ENCODE measurements at regions not wholly inside any gene's neighbourhood (a gene's known extent, or its start where the extent isn't known, plus 50 kb on each side); places are given as distances from the start of the nearest gene placed in this dataset.

DNA sequence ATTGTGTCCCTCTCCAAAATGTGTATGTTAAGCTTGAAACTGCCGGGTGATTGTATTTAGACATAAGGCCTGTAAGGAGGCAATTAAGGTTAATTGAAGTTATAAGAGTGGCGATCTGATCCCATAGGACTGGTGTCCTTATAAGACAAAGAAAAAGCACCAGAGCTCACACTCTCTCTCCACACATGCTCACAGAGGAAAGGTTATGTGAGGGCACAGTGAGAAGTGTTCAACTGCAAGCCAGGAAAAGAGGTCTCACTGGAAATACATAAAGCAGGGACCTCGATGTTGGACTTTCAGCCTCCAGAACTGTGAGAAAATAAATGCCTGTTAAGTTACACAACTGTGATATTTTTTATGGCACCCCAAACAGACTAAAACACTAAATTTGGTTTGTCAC lies 1233.8 kb upstream of the CNTN5 start:
- no peaks in the 10 kb centered on the region for H3K4me1 Mint-ChIP-seq
- H3K36me3 Mint-ChIP-seq (ENCODE audit: low read depth), result peaks cover 42% of the 10 kb centered on the region
- no peak overlapping the region for H2AFZ ChIP-seq
- 0 out of 2 replicates have a peak, but pooled peaks cover 3% of the 10 kb centered on the region for H3K9me2 ChIP-seq (ENCODE audit: insufficient read depth)
- H3K9me3 Mint-ChIP-seq, result peaks cover 56% of the 10 kb centered on the region
- no peaks in the 10 kb centered on the region for H3K79me2 ChIP-seq (replicated peaks; ENCODE audit: insufficient read depth)
- H3K4me1 ChIP-seq (ENCODE audit: insufficient read depth), result no peaks in the 10 kb centered on the region
- no peak overlapping the region for H3K4me3 ChIP-seq
- DNase-seq (ENCODE audit: low spot score), result no peak
- no peak overlapping the region for H3K4me3 Mint-ChIP-seq
- peaks cover 5% of the 10 kb centered on the region for H3K27me3 Mint-ChIP-seq (ENCODE audit: insufficient read depth, low read depth, poor library complexity)
- TF ChIP-seq, protein P1, sequence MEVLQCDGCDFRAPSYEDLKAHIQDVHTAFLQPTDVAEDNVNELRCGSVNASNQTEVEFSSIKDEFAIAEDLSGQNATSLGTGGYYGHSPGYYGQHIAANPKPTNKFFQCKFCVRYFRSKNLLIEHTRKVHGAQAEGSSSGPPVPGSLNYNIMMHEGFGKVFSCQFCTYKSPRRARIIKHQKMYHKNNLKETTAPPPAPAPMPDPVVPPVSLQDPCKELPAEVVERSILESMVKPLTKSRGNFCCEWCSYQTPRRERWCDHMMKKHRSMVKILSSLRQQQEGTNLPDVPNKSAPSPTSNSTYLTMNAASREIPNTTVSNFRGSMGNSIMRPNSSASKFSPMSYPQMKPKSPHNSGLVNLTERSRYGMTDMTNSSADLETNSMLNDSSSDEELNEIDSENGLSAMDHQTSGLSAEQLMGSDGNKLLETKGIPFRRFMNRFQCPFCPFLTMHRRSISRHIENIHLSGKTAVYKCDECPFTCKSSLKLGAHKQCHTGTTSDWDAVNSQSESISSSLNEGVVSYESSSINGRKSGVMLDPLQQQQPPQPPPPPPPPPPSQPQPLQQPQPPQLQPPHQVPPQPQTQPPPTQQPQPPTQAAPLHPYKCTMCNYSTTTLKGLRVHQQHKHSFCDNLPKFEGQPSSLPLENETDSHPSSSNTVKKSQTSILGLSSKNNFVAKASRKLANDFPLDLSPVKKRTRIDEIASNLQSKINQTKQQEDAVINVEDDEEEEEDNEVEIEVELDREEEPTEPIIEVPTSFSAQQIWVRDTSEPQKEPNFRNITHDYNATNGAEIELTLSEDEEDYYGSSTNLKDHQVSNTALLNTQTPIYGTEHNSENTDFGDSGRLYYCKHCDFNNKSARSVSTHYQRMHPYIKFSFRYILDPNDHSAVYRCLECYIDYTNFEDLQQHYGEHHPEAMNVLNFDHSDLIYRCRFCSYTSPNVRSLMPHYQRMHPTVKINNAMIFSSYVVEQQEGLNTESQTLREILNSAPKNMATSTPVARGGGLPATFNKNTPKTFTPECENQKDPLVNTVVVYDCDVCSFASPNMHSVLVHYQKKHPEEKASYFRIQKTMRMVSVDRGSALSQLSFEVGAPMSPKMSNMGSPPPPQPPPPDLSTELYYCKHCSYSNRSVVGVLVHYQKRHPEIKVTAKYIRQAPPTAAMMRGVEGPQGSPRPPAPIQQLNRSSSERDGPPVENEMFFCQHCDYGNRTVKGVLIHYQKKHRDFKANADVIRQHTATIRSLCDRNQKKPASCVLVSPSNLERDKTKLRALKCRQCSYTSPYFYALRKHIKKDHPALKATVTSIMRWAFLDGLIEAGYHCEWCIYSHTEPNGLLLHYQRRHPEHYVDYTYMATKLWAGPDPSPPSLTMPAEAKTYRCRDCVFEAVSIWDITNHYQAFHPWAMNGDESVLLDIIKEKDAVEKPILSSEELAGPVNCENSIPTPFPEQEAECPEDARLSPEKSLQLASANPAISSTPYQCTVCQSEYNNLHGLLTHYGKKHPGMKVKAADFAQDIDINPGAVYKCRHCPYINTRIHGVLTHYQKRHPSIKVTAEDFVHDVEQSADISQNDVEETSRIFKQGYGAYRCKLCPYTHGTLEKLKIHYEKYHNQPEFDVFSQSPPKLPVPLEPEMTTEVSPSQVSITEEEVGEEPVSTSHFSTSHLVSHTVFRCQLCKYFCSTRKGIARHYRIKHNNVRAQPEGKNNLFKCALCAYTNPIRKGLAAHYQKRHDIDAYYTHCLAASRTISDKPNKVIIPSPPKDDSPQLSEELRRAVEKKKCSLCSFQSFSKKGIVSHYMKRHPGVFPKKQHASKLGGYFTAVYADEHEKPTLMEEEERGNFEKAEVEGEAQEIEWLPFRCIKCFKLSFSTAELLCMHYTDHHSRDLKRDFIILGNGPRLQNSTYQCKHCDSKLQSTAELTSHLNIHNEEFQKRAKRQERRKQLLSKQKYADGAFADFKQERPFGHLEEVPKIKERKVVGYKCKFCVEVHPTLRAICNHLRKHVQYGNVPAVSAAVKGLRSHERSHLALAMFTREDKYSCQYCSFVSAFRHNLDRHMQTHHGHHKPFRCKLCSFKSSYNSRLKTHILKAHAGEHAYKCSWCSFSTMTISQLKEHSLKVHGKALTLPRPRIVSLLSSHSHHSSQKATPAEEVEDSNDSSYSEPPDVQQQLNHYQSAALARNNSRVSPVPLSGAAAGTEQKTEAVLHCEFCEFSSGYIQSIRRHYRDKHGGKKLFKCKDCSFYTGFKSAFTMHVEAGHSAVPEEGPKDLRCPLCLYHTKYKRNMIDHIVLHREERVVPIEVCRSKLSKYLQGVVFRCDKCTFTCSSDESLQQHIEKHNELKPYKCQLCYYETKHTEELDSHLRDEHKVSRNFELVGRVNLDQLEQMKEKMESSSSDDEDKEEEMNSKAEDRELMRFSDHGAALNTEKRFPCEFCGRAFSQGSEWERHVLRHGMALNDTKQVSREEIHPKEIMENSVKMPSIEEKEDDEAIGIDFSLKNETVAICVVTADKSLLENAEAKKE (CRISPR knock-in tag; IDR thresholded peaks at IDR 0.05), result no peak
- no peak for TF ChIP-seq EZH2 (IDR thresholded peaks at IDR 0.05; ENCODE audit: low read depth, unreplicated experiment)
- no peak for TF ChIP-seq ZNF114 (CRISPR knock-in tag; IDR thresholded peaks at IDR 0.05)
- no peak for TF ChIP-seq ZNF331 (CRISPR knock-in tag; IDR thresholded peaks at IDR 0.05; ENCODE audit: low read depth)
- TF ChIP-seq EZH2phosphoT487 (IDR thresholded peaks at IDR 0.05; ENCODE audit: unreplicated experiment), result no peak
- TF ChIP-seq JUNB (IDR thresholded peaks at IDR 0.05; ENCODE audit: unreplicated experiment), result no peak
- TF ChIP-seq POLR2AphosphoS5 (IDR thresholded peaks at IDR 0.05; ENCODE audit: low read depth), result no peak
- TF ChIP-seq, protein P2, sequence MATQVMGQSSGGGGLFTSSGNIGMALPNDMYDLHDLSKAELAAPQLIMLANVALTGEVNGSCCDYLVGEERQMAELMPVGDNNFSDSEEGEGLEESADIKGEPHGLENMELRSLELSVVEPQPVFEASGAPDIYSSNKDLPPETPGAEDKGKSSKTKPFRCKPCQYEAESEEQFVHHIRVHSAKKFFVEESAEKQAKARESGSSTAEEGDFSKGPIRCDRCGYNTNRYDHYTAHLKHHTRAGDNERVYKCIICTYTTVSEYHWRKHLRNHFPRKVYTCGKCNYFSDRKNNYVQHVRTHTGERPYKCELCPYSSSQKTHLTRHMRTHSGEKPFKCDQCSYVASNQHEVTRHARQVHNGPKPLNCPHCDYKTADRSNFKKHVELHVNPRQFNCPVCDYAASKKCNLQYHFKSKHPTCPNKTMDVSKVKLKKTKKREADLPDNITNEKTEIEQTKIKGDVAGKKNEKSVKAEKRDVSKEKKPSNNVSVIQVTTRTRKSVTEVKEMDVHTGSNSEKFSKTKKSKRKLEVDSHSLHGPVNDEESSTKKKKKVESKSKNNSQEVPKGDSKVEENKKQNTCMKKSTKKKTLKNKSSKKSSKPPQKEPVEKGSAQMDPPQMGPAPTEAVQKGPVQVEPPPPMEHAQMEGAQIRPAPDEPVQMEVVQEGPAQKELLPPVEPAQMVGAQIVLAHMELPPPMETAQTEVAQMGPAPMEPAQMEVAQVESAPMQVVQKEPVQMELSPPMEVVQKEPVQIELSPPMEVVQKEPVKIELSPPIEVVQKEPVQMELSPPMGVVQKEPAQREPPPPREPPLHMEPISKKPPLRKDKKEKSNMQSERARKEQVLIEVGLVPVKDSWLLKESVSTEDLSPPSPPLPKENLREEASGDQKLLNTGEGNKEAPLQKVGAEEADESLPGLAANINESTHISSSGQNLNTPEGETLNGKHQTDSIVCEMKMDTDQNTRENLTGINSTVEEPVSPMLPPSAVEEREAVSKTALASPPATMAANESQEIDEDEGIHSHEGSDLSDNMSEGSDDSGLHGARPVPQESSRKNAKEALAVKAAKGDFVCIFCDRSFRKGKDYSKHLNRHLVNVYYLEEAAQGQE (IDR thresholded peaks at IDR 0.05; ENCODE audit: unreplicated experiment), result no peak
- TF ChIP-seq, protein P3, sequence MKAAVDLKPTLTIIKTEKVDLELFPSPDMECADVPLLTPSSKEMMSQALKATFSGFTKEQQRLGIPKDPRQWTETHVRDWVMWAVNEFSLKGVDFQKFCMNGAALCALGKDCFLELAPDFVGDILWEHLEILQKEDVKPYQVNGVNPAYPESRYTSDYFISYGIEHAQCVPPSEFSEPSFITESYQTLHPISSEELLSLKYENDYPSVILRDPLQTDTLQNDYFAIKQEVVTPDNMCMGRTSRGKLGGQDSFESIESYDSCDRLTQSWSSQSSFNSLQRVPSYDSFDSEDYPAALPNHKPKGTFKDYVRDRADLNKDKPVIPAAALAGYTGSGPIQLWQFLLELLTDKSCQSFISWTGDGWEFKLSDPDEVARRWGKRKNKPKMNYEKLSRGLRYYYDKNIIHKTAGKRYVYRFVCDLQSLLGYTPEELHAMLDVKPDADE (IDR thresholded peaks at IDR 0.05), result no peak
- TF ChIP-seq, protein P4, sequence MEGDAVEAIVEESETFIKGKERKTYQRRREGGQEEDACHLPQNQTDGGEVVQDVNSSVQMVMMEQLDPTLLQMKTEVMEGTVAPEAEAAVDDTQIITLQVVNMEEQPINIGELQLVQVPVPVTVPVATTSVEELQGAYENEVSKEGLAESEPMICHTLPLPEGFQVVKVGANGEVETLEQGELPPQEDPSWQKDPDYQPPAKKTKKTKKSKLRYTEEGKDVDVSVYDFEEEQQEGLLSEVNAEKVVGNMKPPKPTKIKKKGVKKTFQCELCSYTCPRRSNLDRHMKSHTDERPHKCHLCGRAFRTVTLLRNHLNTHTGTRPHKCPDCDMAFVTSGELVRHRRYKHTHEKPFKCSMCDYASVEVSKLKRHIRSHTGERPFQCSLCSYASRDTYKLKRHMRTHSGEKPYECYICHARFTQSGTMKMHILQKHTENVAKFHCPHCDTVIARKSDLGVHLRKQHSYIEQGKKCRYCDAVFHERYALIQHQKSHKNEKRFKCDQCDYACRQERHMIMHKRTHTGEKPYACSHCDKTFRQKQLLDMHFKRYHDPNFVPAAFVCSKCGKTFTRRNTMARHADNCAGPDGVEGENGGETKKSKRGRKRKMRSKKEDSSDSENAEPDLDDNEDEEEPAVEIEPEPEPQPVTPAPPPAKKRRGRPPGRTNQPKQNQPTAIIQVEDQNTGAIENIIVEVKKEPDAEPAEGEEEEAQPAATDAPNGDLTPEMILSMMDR (conservative IDR thresholded peaks at IDR 0.05; ENCODE audit: low read depth in 2 of 2), result no peak
- TF ChIP-seq NANOG (IDR thresholded peaks at IDR 0.05; ENCODE audit: borderline replicate concordance), result no peak
- TF ChIP-seq CREB1 (CRISPR knock-in tag; IDR thresholded peaks at IDR 0.05; ENCODE audit: low read depth), result no peak
- peaks cover 4% of the 10 kb centered on the region; the same call in 1 of the 2 replicates for H3K36me3 ChIP-seq (ENCODE audit: insufficient read depth)
- H3F3A ChIP-seq (replicated peaks; ENCODE audit: low read depth), result no peaks in the 10 kb centered on the region
- H3K27ac Mint-ChIP-seq, result no peak overlapping the region
- no peak for ATAC-seq
- H4K20me1 ChIP-seq (replicated peaks; ENCODE audit: insufficient read depth), result no peaks in the 10 kb centered on the region
- no peaks in the 10 kb centered on the region for H3K27me3 ChIP-seq (ENCODE audit: insufficient read depth)
- no peak overlapping the region for H3K27ac ChIP-seq (ENCODE audit: low read depth)
- H3K4me2 ChIP-seq, result no peak overlapping the region

Data from GM23338 (cell line).